ENCODE measurements at regions not wholly inside any gene's neighbourhood (a gene's known extent, or its start where the extent isn't known, plus 50 kb on each side); places are given as distances from the start of the nearest gene placed in this dataset.

DNA sequence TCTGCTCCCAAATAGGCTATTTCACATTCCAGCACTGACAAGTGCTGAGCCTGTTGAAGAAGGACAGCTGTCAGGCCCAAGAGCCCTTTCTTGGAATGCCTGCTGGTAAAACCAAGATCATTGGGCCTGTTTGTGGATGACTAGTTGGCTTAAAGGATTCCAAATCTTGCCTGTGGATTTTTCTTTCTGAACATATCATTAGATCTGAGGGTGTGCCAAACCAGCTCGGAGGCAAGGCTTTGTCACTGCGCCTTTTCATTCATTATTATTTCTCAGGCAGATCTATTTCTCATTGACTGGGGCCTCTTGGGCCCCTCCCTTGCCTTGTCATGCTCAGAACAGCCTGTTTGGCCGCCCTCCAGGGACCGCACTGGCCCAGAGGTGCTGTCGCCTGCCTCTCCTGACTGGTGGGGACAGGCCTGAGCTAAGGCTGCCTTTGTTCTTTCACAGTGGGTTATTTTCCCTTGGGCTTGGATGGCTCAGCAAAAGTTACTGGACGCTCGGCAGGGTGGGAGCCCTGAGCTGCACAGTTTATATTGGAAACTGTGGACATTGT is 222.7 kb upstream of the SESN3 start:
- no peak for TF ChIP-seq CTCF (IDR thresholded peaks at IDR 0.05)
- no peak for TF ChIP-seq EP300 (IDR thresholded peaks at IDR 0.05; ENCODE audit: low read depth)
- no peak for TF ChIP-seq POLR2A (IDR thresholded peaks at IDR 0.05)

Measured in transverse colon (tissue), 3 donors.